OCI-LY1 (cell line): ENCODE measurements at regions not wholly inside any gene's neighbourhood (a gene's known extent, or its start where the extent isn't known, plus 50 kb on each side); places are given as distances from the start of the nearest gene placed in this dataset.

Source experiments
- H2AFZ ChIP-seq: fragments of 200-600 bp; sonication (generic), shearing (Covaris generic); 2 replicates; pipeline ENCODE4 v1.6.0; 2014; ENCODE audit warnings: antibody characterized with exemption, mild to moderate bottlenecking, low read length
- H3F3A ChIP-seq: fragments of 200-600 bp; sonication (generic), shearing (Covaris generic); 2 replicates; pipeline ENCODE4 v1.6.0; 2014; ENCODE audit warnings: mild to moderate bottlenecking, antibody characterized with exemption, low read length, moderate library complexity; ENCODE audit not compliant: insufficient read depth
- H3K27ac ChIP-seq: fragments of 200-600 bp; sonication (generic); 2 replicates; pipeline ENCODE4 v1.5.1; 2014; ENCODE audit warnings: low read length, mixed run types, mild to moderate bottlenecking, low read depth; ENCODE audit not compliant: poor library complexity, severe bottlenecking
- H3K27me3 ChIP-seq: fragments of 200-600 bp; sonication (generic); 2 replicates; pipeline ENCODE4 v1.6.0; 2014; ENCODE audit warnings: antibody characterized with exemption, mild to moderate bottlenecking, low read length, moderate library complexity; ENCODE audit not compliant: insufficient read depth
- H3K36me3 ChIP-seq: fragments of 200-600 bp; sonication (generic); 2 replicates; pipeline ENCODE4 v1.6.1; 2014; ENCODE audit warnings: mild to moderate bottlenecking, antibody characterized with exemption, low read length, moderate library complexity, mixed read lengths; ENCODE audit not compliant: insufficient read depth
- H3K4me1 ChIP-seq: fragments of 200-600 bp; sonication (generic); 2 replicates; pipeline ENCODE4 v1.5.1; 2014; ENCODE audit warnings: mild to moderate bottlenecking, low read length, moderate library complexity; ENCODE audit not compliant: insufficient read depth, severe bottlenecking
- H3K4me2 ChIP-seq: fragments of 200-600 bp; sonication (generic), shearing (Covaris generic); 2 replicates; pipeline ENCODE4 v1.6.1; 2014; ENCODE audit warnings: low read length
- H3K4me3 ChIP-seq: fragments of 200-600 bp; sonication (generic); 2 replicates; pipeline ENCODE4 v1.5.1; 2014; ENCODE audit warnings: low read length, low read depth, mild to moderate bottlenecking, mixed read lengths; ENCODE audit not compliant: poor library complexity, severe bottlenecking
- H3K79me2 ChIP-seq: fragments of 200-600 bp; shearing (Covaris generic); 2 replicates; pipeline ENCODE4 v1.6.1; 2016; ENCODE audit warnings: mixed run types, low read length, mixed read lengths; ENCODE audit not compliant: insufficient read depth
- H3K9ac ChIP-seq: fragments of 200-600 bp; sonication (generic), shearing (Covaris generic); 2 replicates; pipeline ENCODE4 v1.6.1; 2014; ENCODE audit warnings: mild to moderate bottlenecking, low read length, mixed read lengths
- H3K9me2 ChIP-seq: fragments of 200-600 bp; sonication (generic), shearing (Covaris generic); 2 replicates; pipeline ENCODE4 v1.6.1; 2014; ENCODE audit warnings: low read depth, mild to moderate bottlenecking, low read length, mixed read lengths
- H3K9me3 ChIP-seq: fragments of 200-600 bp; shearing (Covaris generic); 2 replicates; pipeline ENCODE4 v1.6.1; 2014; ENCODE audit warnings: low read length, mixed read lengths
- H4K20me1 ChIP-seq: fragments of 200-600 bp; sonication (generic), shearing (Covaris generic); 2 replicates; pipeline ENCODE4 v1.6.0; 2016; ENCODE audit warnings: mild to moderate bottlenecking, low read length; ENCODE audit not compliant: insufficient read depth
- CTCF ChIP-seq: fragments of 200-600 bp; sonication (generic), shearing (Covaris generic); IDR thresholded peaks from 2 replicates; pipeline ENCODE4 v1.5.1; 2017; ENCODE audit warnings: mild to moderate bottlenecking, antibody characterized with exemption, low read length, moderate library complexity, mixed read lengths
- EZH2 ChIP-seq: fragments of 200-600 bp; sonication (generic), shearing (Covaris generic); IDR thresholded peaks from 2 replicates; pipeline ENCODE4 v1.8.0; 2017; ENCODE audit warnings: borderline replicate concordance, mixed run types, mild to moderate bottlenecking, antibody characterized with exemption, low read length, moderate library complexity, mixed read lengths

GRCh38 chr6:14620522-14620921, 502.9 kb downstream of the CD83 start:
- no peak overlapping the region for H2AFZ ChIP-seq
- no peaks in the 10 kb centered on the region for H3K9me3 ChIP-seq
- H3K9me2 ChIP-seq, result no peaks in the 10 kb centered on the region
- no peak for TF ChIP-seq CTCF
- no peak for TF ChIP-seq EZH2
- H3K27me3 ChIP-seq, result no peaks in the 10 kb centered on the region; the same call in 1 of the 2 replicates
- no peaks in the 10 kb centered on the region for H3K4me1 ChIP-seq
- H4K20me1 ChIP-seq, result no peaks in the 10 kb centered on the region
- no peak overlapping the region for H3K27ac ChIP-seq
- no peaks in the 10 kb centered on the region for H3K79me2 ChIP-seq
- no peak overlapping the region for H3K9ac ChIP-seq
- H3K36me3 ChIP-seq, result no peaks in the 10 kb centered on the region
- H3K4me3 ChIP-seq, result no peak overlapping the region
- H3K4me2 ChIP-seq, result no peak overlapping the region
- no peaks in the 10 kb centered on the region for H3F3A ChIP-seq

- no peaks in the 10 kb centered on the region for H4K20me1 ChIP-seq
- no peaks in the 10 kb centered on the region for H3K9me3 ChIP-seq
- H2AFZ ChIP-seq, result no peak overlapping the region
- TF ChIP-seq EZH2 (no peak), CTCF (no peak)
- H3K36me3 ChIP-seq, result no peaks in the 10 kb centered on the region
- no peaks in the 10 kb centered on the region for H3K4me1 ChIP-seq
- no peaks in the 10 kb centered on the region for H3K9me2 ChIP-seq
- H3K4me3 ChIP-seq, result no peak overlapping the region
- H3K4me2 ChIP-seq, result no peak overlapping the region
- H3K27ac ChIP-seq, result no peak overlapping the region
- no peaks in the 10 kb centered on the region for H3K27me3 ChIP-seq
- no peaks in the 10 kb centered on the region for H3F3A ChIP-seq
- H3K79me2 ChIP-seq, result no peaks in the 10 kb centered on the region
- no peak overlapping the region for H3K9ac ChIP-seq
Observed at GRCh38 chr6:14621518-14621917, 503.9 kb downstream of the CD83 start.

- Histone ChIP-seq H3K9me2 (no peaks in the 10 kb centered on the region), H3K4me1 (no peaks in the 10 kb centered on the region), H3K9me3 (no peaks in the 10 kb centered on the region), H3K9ac (no peak overlapping the region), H3K27me3 (no peaks in the 10 kb centered on the region), H3K79me2 (no peaks in the 10 kb centered on the region), H3K4me3 (no peak overlapping the region), H3K4me2 (no peak overlapping the region), H3F3A (no peaks in the 10 kb centered on the region), H4K20me1 (no peaks in the 10 kb centered on the region), H3K27ac (no peak overlapping the region), H2AFZ (no peak overlapping the region), H3K36me3 (no peaks in the 10 kb centered on the region)
- no peak for TF ChIP-seq CTCF
- TF ChIP-seq EZH2, result no peak
Observed at GRCh38 chr6:14622085-14622484, 504.5 kb downstream of the CD83 start.
